KOPT-K1 (cell line): ENCODE measurements at regions not wholly inside any gene's neighbourhood (a gene's known extent, or its start where the extent isn't known, plus 50 kb on each side); places are given as distances from the start of the nearest gene placed in this dataset.

ENCODE experiments used
- H3K27ac ChIP-seq: fragments of 200-600 bp; sonication (generic); 2 replicates; pipeline ENCODE4 v1.5.1; 2016; ENCODE audit warnings: antibody characterized with exemption, mild to moderate bottlenecking, low read depth, low read length; ENCODE audit not compliant: poor library complexity, severe bottlenecking
- H3K36me3 ChIP-seq: fragments of 200-600 bp; sonication (generic); 2 replicates; pipeline ENCODE4 v1.5.1; 2017; ENCODE audit warnings: antibody characterized with exemption, mild to moderate bottlenecking, low read length, moderate library complexity; ENCODE audit not compliant: insufficient read depth
- H3K9me3 ChIP-seq: fragments of 200-600 bp; sonication (generic); 2 replicates; pipeline ENCODE4 v1.5.1; 2017; ENCODE audit warnings: antibody characterized with exemption, low read length, mild to moderate bottlenecking; ENCODE audit not compliant: insufficient read depth, poor library complexity, severe bottlenecking

DNA sequence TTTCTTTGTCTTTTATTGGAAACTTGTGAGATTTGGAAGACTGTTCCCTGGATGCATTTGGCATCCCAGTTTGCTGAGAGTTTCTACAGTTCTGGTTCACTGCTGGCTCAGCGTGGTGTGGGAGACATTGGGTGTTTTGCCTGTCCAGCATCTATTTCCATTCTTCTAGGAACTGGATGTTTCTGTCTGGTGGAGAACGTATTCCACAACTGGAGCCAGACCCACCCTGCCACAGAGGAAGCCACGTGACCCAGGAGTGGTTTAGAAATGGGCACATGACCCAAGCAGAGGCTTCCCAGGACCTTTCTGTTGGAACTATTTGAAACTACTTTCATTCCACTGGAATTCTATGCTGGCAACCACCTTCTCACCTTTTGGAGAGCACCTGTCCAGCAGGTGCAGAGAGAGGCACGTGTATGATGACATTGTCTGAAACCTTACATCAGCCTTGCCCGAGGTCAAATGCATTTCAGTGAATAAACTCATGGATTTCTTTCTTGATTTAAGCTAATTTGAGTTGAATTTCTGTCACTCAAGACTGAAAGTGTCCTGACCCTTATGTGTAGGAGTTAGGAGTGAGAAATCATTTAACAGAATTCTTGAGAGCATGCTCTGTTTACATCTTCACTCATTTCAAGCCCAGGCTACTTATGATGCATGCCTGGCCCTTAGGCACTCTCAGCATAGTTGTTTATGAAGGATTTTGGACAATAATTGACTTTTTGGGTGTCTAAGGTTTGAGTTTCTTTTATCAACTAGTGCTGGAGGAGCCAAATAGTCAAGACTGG lies 121.8 kb downstream of the AKAP11 start:
- Histone ChIP-seq H3K27ac (peak overlapping the region; percentile 87), H3K9me3 (no peaks in the 10 kb centered on the region)

DNA sequence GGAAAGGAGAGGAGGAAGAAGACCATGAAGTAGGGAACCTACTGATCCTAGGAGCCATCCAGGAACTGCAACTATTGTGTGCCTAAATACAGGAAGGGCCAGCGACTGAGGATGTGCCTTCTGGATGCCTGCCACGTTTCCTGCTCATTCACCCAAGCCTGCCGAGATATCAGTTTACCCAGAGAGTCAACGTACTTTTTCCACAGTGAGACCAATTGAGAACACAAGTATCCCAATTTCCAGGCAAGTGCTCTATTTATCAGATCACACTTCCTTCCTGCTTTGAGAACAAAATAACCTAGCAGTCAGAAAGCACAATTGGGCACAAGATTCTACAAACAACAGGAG lies 122.4 kb downstream of the AKAP11 start:
- H3K36me3 ChIP-seq: no peaks in the 10 kb centered on the region
- H3K27ac ChIP-seq: peak overlapping the region; percentile 87
- H3K9me3 ChIP-seq: no peaks in the 10 kb centered on the region

More for the DNA sequence above, 121.8 kb downstream of the AKAP11 start:
- H3K36me3 ChIP-seq: no peaks in the 10 kb centered on the region

DNA sequence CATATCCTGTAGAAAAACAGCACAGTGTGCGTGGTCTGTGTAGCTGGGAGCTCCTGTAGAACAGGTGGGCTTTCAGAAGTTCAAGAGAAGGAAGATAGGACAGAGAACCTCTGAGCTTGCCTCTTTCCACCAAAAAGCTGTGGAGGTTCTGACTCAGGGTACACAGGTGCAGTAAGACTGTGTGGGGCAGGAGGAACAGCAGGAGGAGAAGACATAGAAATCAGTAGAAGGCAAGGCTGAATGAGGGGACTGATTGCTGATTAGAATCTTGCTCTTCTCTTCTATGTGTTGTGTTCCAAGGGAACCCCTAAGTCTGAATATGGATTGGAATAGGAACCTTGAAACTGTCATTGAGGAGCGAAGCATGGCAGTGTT lies 122.7 kb downstream of the AKAP11 start:
- Histone ChIP-seq H3K36me3 (no peaks in the 10 kb centered on the region), H3K9me3 (no peaks in the 10 kb centered on the region), H3K27ac (peak overlapping the region; percentile 87)

DNA sequence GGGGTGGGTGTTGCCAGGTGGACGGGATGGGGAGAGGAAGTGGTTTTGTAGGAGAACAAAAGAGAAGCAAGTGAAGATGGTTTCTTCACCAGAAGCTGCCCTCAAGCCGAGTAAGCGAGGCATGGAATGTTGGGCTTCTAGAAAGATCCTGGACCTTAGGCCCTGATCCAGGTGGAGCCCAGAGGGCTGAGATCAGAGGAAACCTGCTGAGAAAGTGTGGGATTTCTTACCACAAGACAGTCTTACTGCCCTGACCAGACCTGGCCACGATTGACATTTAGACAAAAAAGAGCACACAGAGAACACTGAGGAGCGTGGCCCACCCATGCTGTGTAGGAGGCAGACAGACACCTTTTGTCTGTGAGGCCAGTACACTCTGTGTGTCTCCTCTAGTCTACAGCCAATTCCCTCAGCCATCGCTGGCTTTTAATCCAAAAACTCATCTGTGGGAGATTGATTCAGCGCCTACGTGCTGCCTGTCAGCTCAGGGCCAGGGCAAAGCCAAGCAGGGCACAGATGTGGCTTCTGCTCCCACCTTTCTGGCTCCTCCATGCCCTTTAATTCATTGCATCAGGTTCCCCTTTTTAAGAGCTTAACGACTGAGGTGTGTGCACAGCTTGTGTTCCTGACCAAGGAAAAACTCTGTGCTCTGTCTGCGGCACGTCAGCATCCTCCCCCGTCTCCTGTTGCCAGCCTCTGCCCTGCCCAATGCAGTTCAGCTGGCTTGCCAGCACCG lies 123.3 kb downstream of the AKAP11 start:
- Histone ChIP-seq H3K36me3 (no peaks in the 10 kb centered on the region), H3K27ac (peak overlapping the region; percentile 87), H3K9me3 (no peaks in the 10 kb centered on the region)

DNA sequence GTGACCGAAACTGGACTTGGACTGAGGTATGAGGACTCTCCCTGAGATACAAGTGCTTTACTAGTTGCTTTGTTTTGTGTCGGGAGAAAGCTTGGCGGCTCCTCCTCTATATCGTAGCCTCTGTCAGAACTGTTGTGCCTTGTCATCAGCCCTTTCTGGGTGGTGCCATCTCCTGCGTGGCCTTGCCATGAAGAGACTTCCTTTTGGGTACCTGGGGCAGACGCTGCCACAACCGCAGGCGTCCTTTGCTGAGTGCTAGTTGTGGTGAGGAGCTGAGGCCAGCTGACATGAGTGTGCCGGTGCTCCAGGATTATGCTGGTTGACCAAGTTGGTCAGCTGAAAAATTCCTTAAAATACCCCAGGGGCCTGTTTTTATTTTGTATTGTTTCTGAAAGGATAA lies 124.5 kb downstream of the AKAP11 start:
- H3K9me3 ChIP-seq: no peaks in the 10 kb centered on the region
- peak overlapping the region; percentile 87 for H3K27ac ChIP-seq
- H3K36me3 ChIP-seq: no peaks in the 10 kb centered on the region

DNA sequence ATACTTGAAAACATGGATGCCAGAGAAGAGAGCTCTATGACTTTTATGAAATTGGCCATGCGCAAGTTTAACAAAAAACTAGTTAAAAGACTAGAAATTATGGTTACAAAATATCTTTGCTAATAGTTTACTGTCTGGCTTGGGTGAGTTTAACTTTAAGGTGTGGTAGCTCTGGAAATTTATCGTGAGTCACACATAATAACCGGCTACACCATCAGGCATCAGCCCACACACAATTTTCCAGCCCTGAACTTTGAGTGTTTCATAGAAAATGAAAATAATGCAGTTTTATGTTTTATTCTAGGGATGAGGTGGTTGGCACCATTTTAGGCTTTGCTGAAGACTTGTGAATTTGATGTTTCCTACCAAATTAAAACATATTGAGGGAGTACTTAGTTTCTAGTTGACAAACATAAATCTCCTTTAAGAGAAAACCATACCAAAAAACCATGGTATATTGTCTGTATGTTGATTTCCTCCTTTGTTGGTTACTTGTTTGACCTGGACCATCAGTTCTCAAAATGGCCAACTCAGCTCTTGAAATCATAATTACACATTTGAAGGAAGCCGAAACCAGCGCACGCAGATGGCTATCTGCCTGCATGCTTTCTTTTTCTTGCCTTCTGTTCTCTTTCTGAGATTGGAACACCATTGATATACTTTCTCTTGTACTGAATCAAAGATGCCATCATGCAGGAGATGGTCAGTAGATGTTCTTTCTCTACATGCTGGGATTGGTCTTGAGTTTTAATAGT lies 125.1 kb downstream of the AKAP11 start:
- no peak overlapping the region for H3K27ac ChIP-seq
- no peaks in the 10 kb centered on the region for H3K9me3 ChIP-seq
- H3K36me3 ChIP-seq: no peaks in the 10 kb centered on the region

DNA sequence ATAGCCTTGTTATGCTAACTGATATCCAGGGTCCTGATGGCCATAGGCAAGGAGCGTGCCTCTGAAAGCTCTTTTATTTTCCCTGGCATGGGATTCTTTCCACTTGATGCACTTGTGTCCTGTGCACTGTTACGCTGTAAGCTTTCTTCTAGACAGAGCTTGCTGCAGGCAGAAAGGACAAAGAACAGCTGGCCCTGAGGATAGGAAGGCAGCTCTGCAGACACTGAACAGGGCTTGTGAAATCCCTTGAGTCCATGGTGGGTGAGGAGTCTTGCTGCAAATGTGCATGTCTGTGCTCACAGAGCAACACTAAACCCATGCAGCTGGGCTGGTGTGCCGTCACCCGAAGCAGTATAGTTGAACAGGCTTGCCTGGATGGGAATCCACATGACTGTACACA lies 126.6 kb downstream of the AKAP11 start:
- Histone ChIP-seq H3K36me3 (no peaks in the 10 kb centered on the region), H3K9me3 (no peaks in the 10 kb centered on the region), H3K27ac (no peak overlapping the region)

DNA sequence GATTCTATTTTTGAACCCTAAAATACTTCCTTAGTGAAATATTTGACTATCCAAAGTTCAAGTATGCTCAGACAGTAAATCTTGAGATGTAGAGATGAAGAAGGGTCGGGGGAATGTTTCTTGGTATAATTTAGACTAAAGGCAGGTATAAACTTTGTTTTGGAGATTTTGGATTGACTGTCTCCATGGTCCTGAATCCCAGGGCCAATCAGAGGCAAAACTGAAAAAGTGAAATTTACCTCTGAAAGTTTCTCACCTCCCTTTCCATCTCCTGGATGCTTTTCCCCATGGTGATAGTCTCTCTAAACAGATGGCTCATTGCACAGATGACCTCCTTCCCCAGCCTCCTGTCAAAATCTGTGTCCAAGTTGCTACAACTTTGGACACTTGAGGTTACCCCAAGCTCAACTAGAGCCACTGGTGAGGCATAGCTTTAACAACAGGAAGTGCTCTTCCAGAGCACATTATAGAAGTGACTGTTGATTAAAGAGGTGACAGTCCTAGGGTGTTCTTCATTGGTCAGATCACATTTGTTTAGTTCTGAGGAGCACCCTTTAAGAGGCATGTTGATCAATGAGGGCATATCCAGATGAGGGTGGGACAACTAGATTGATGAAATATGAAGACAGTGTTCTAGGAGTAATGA lies 128.4 kb downstream of the AKAP11 start:
- Histone ChIP-seq H3K36me3 (no peaks in the 10 kb centered on the region), H3K9me3 (no peaks in the 10 kb centered on the region), H3K27ac (no peak overlapping the region)

DNA sequence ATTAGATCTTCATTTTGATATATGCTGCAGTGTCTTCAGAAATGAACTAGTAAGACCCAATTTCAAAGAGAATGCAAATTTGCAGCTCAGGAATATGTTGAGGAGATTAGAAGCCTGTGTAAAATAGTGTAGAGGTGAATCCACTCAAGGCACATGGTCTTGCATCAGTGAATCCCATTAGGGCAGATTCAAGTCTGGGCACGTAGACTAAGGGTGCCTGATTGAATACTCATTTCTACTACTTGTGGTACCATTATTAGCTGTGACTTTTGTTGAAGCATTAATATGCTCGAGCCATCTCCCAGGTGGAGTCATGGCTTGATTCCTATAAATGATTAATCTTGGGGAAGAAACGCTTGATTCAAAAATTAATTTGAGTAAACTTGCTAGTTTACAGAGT lies 129.4 kb downstream of the AKAP11 start:
- Histone ChIP-seq H3K9me3 (no peaks in the 10 kb centered on the region), H3K36me3 (no peaks in the 10 kb centered on the region), H3K27ac (no peak overlapping the region)

DNA sequence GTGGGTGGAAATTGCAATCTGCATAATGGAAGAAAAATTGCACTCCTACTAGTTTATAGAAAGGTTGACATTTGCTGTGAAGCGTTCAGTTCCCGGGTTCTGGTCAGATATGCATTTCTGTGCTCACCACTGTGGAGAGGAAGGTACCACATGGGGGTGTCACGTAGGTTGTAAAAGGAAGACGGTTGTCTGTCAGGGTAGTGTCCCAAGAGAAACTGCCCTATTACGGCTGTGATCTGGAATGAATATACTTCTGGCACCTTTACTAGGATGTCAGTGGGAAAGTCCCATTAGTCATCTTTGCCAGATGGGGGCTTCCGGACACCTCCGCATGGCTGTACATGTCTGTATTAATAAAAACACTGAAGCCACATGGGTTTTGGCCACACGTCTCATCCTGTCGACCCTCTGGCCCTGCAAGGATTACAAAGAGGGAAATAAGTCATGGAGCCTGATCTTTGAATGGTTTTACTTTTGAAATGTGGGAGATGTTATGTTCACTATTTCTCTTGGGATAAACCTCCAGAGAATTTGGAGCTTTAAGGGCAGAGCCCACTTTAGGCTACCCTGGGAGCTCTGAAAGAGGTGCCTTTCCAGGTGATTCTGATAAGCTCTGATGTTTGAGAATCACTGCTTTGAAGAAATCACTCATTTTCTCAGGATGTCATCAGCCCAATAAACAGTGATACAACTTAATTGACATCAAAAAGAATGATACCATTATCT lies 133.9 kb downstream of the AKAP11 start:
- Histone ChIP-seq H3K9me3 (no peaks in the 10 kb centered on the region), H3K27ac (no peak overlapping the region), H3K36me3 (no peaks in the 10 kb centered on the region)

DNA sequence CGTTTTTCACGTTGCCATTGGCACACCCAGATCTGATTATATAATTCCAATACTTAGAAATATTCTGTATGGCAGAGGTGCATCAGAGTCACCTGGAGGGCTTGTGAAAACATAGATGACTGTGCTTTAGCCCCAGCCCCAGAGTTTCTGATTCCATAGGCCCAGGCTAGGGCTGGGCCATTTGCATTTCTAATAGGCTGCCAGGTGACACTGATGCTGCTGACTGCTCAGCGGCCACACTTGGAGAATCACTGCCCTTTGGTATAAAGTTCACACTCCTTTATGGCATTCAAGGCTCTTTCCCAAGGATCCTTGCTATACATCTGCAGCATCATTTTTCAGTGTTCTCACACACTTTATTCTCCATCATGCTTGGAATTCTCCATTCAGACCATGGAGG lies 137.1 kb downstream of the AKAP11 start:
- no peak overlapping the region for H3K27ac ChIP-seq
- H3K9me3 ChIP-seq: no peaks in the 10 kb centered on the region
- no peaks in the 10 kb centered on the region for H3K36me3 ChIP-seq

DNA sequence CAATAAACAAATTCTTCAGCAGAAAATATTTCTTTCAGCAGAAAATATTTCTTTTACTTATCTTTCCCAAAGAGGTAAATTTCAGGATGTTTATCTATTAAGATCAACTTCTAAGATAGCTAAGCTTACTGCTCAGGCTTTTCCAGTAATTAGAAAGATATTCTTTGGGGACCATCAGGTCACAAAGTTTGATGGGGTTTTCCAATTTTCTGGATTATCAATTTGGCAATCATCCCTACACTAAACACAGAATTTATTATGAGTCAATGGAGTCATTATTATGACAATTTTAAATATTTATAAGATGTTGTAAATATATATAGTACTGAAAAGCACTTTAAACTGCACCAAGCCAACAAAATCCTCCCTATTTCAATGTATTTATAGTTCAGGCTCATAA lies 137.6 kb downstream of the AKAP11 start:
- Histone ChIP-seq H3K9me3 (no peaks in the 10 kb centered on the region), H3K27ac (no peak overlapping the region), H3K36me3 (no peaks in the 10 kb centered on the region)

DNA sequence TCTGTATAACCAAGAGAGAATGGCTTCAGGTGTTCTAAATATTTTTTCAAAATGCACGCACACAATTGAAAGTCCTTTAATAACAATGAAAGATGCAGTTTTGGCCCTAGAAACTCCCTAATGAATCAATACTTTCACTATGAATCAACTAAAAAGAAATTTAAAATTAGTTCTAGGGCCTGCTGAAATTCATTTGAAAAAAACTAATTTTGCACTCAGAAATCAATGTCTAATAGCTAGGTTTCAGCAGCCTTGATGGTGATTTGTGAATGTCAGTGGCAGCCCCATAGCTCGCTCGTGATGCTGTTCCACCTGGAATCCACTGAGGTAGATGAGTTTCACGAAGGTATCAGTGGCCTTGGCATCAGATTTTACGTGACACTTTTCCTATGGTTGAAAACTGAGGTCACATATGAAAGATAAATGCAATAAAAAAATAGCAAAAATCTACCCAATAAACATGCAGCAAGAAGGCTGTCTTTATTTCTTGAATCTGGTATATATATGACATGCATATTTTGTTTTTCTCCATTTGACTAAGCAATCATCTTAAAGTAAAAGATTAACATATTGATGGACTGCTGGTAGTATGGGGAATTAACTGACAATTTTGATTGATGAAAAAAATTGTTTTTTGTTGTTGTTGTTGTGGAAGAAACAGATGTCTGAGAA lies 141.0 kb downstream of the AKAP11 start:
- no peaks in the 10 kb centered on the region for H3K36me3 ChIP-seq
- H3K9me3 ChIP-seq: no peaks in the 10 kb centered on the region
- no peak overlapping the region for H3K27ac ChIP-seq

DNA sequence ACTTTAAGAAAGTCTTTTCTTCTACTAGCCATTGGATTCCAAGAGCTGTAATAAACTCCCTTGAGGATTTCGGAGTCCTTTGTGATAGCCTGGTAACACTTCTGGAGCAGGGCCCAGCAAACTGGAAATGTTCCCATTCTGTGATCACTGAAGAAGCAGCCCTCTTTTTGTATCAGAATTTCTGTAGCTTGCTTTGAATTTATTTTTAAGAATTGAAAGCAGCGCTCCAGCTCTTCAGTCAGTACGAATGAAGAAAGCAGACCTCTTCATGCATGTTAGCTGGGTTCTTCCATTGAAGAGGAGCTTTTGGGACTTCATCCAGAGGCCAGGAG lies 141.5 kb downstream of the AKAP11 start:
- no peaks in the 10 kb centered on the region for H3K36me3 ChIP-seq
- no peaks in the 10 kb centered on the region for H3K9me3 ChIP-seq
- H3K27ac ChIP-seq: no peak overlapping the region
